Uterus (tissue), 3 donors: ENCODE measurements at regions not wholly inside any gene's neighbourhood (a gene's known extent, or its start where the extent isn't known, plus 50 kb on each side); places are given as distances from the start of the nearest gene placed in this dataset.

Experiments used
- DNase-seq, 2 donors: peaks; one replicate each; pipeline ENCODE4 v3.0.0-alpha.2; 2019 to 2020
- H3K27ac ChIP-seq, 2 donors: fragments of 200-600 bp; sonication (generic); 1 replicate in 1 of 2; 2 replicates in 1 of 2; pipeline ENCODE4 v1.5.1; 2016 to 2018
- H3K27me3 ChIP-seq, 2 donors: fragments of 200-600 bp; sonication (generic); one replicate each; pipeline ENCODE4 v1.5.1; 2018 to 2019; ENCODE audit warnings: control low read depth in 1 of 2
- H3K36me3 ChIP-seq, 2 donors: fragments of 200-600 bp; sonication (generic); one replicate each; pipeline ENCODE4 v1.5.1; 2019; ENCODE audit warnings: control low read depth in 1 of 2
- H3K4me1 ChIP-seq, 2 donors: fragments of 200-600 bp; sonication (generic); one replicate each; pipeline ENCODE4 v1.5.1; 2018 to 2019; ENCODE audit warnings: control low read depth in 1 of 2
- H3K4me3 ChIP-seq, 2 donors: fragments of 200-600 bp; sonication (generic); 1 replicate in 1 of 2; 2 replicates in 1 of 2; pipeline ENCODE4 v1.5.1; 2018 to 2019; ENCODE audit warnings: mild to moderate bottlenecking in 1 of 2
- H3K9me3 ChIP-seq, 2 donors: fragments of 200-600 bp; sonication (generic); one replicate each; pipeline ENCODE4 v1.5.1; 2019; ENCODE audit warnings: control low read depth in 1 of 2
- POLR2A ChIP-seq, 2 donors: fragments of 450-650 bp; IDR thresholded peaks; one replicate each; pipeline ENCODE4 v1.6.1; 2016; ENCODE audit warnings: antibody characterized with exemption in 2 of 2, mild to moderate bottlenecking in 1 of 2, moderate library complexity in 1 of 2
- intact Hi-C: fragments of 100-400 bp; cut with DNase I; formaldehyde crosslinking; loops from one replicate; pipeline ENCODE4 v1.15.1; 2023; ENCODE audit warnings: low total_unique reads
- TF ChIP-seq, protein P1 (sequence below), 4 experiments: fragments of 200-600 bp in 2 of 4; fragments of 450-650 bp in 2 of 4; sonication (generic) in 2 of 4; IDR thresholded peaks; one replicate each; pipeline ENCODE4 v1.5.1; 2016 to 2019; ENCODE audit warnings: antibody characterized with exemption in 4 of 4, mild to moderate bottlenecking in 2 of 4, moderate library complexity in 1 of 4
- donor health status: DM: yes; HTN: yes; CAD: no.

DNA sequence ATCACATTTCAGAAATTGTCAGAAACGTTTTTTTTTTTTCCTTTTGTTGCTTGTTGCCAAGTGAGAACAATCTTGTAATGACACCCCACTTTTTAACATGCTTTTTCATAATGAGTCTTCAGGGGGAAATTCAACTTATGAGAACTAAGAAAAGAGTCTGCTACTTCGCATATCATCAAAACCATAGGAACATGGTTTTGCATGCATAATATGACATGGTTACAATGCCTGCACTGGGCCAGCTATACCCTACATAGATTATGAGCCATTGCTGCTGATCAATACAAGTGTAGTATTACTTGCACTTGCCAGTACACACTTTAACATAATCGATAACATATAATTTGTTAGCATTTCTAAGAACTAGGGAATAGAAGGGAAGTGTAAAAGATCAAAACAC, 191.0 kb upstream of the NBEA start:
- Histone ChIP-seq H3K36me3 (no peaks in the 10 kb centered on the region), H3K27ac (peak overlapping the region; percentile 59 to 67), H3K27me3 (no peaks in the 10 kb centered on the region), H3K9me3 (no peaks in the 10 kb centered on the region), H3K4me3 (no peak overlapping the region), H3K4me1 (peaks cover 0 to 7% of the 10 kb centered on the region in 2 donors)
- no peak for DNase-seq
- intact Hi-C loops = no loop called here
- TF ChIP-seq, protein P1, sequence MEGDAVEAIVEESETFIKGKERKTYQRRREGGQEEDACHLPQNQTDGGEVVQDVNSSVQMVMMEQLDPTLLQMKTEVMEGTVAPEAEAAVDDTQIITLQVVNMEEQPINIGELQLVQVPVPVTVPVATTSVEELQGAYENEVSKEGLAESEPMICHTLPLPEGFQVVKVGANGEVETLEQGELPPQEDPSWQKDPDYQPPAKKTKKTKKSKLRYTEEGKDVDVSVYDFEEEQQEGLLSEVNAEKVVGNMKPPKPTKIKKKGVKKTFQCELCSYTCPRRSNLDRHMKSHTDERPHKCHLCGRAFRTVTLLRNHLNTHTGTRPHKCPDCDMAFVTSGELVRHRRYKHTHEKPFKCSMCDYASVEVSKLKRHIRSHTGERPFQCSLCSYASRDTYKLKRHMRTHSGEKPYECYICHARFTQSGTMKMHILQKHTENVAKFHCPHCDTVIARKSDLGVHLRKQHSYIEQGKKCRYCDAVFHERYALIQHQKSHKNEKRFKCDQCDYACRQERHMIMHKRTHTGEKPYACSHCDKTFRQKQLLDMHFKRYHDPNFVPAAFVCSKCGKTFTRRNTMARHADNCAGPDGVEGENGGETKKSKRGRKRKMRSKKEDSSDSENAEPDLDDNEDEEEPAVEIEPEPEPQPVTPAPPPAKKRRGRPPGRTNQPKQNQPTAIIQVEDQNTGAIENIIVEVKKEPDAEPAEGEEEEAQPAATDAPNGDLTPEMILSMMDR (IDR thresholded peaks at IDR 0.05) = no peak
- no peak for TF ChIP-seq POLR2A (IDR thresholded peaks at IDR 0.05)

GRCh38 chr13:34751492-34751891, 190.6 kb upstream of the NBEA start:
- no peak overlapping the region for H3K4me3 ChIP-seq
- intact Hi-C loops = no loop called here
- H3K27ac ChIP-seq = peak overlapping the region in 1 of 2 donors; percentile 59
- DNase-seq = no peak
- H3K36me3 ChIP-seq = no peaks in the 10 kb centered on the region
- TF ChIP-seq POLR2A (IDR thresholded peaks at IDR 0.05) = no peak
- TF ChIP-seq, protein P1 (IDR thresholded peaks at IDR 0.05) = no peak
- H3K27me3 ChIP-seq = no peaks in the 10 kb centered on the region
- no peaks in the 10 kb centered on the region for H3K9me3 ChIP-seq
- H3K4me1 ChIP-seq = peaks cover 0 to 7% of the 10 kb centered on the region in 2 donors

DNA sequence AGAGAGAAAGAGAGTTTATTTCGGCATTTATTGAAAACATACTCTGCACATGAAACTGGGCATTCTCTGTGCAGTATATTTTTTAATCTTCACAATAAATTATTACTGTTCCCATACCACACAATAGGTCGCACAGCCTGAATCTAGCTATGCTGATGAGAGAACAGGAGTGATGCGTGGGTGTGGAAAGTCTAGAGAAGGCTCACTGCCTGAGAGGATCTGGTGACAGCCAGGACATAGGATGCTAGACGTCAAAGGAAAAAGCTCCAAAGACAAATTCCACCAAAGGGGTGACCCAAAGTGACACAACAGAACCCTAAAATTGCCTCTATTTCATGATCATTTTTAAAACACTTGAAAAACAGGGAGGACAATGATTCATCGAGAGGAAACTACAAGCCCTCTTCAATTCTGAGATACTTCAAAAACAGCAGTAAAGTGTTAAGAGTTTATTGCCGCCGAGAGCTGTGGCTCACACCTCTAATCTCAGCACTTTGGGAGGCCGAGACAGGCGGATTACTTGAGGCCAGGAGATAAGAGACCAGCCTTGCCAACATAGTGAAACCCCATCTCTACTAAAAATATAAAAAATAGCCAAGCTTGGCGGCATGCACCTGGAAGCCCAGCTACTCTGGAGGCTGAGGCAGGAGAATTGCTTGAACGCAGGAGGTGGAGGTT, 189.6 kb upstream of the NBEA start:
- no peak for TF ChIP-seq POLR2A (IDR thresholded peaks at IDR 0.05)
- TF ChIP-seq, protein P1 (IDR thresholded peaks at IDR 0.05) = no peak
- peaks cover 0 to 5% of the 10 kb centered on the region in 2 donors for H3K36me3 ChIP-seq
- H3K27ac ChIP-seq = no peak overlapping the region
- peaks cover 0 to 6% of the 10 kb centered on the region in 2 donors for H3K4me1 ChIP-seq
- no peak overlapping the region for H3K4me3 ChIP-seq
- intact Hi-C loops = no loop called here
- H3K9me3 ChIP-seq = no peaks in the 10 kb centered on the region
- no peaks in the 10 kb centered on the region for H3K27me3 ChIP-seq
- no peak for DNase-seq

DNA sequence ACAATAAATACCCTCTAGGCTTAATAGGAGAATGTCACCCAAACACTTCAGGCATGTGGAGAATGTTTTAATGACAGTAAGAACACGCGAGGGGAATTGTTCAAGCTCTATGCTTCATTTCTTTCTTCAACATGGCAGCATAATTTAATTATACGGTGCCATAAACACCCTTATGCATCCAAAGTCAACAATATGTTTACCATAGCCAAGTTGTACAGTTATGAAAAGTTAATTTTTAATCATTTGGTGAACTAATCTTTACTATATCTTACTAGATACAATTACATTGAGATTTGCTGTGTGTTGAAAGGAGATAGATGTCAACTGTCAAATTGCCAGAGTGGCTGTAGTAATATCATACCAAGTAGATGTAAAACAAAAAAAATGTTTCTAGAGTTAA, 185.9 kb upstream of the NBEA start:
- Histone ChIP-seq H3K36me3 (peaks cover 0 to 5% of the 10 kb centered on the region in 2 donors), H3K27ac (no peak overlapping the region), H3K4me1 (no peaks in the 10 kb centered on the region), H3K4me3 (no peak overlapping the region), H3K27me3 (no peaks in the 10 kb centered on the region), H3K9me3 (no peaks in the 10 kb centered on the region)
- TF ChIP-seq, protein P1 (IDR thresholded peaks at IDR 0.05) = no peak
- no peak for TF ChIP-seq POLR2A (IDR thresholded peaks at IDR 0.05)
- intact Hi-C loops = no loop called here
- DNase-seq = no peak

- Histone ChIP-seq H3K4me1 (no peaks in the 10 kb centered on the region), H3K9me3 (no peaks in the 10 kb centered on the region), H3K36me3 (peaks cover 0 to 5% of the 10 kb centered on the region in 2 donors), H3K27me3 (no peaks in the 10 kb centered on the region), H3K27ac (no peak overlapping the region), H3K4me3 (no peak overlapping the region)
- intact Hi-C loops = no loop called here
- DNase-seq = no peak
- TF ChIP-seq, protein P1 (IDR thresholded peaks at IDR 0.05) = no peak
- no peak for TF ChIP-seq POLR2A (IDR thresholded peaks at IDR 0.05)
Observed at GRCh38 chr13:34756572-34756971, 185.5 kb upstream of the NBEA start.
